HG03432 (cell line): ENCODE measurements at regions not wholly inside any gene's neighbourhood (a gene's known extent, or its start where the extent isn't known, plus 50 kb on each side); places are given as distances from the start of the nearest gene placed in this dataset.
"Not testable (repeated sequence)": the region's sequence is repeated elsewhere in the genome, so short reads cannot be mapped to it uniquely, and the experiment has no call there.

Experiments
- ATAC-seq: cut with Tn5 transposase; IDR thresholded peaks from one replicate; pipeline ENCODE4 v1.9.1; 2021; ENCODE audit warnings: mild to moderate bottlenecking, moderate library complexity; ENCODE audit not compliant: unreplicated experiment

DNA sequence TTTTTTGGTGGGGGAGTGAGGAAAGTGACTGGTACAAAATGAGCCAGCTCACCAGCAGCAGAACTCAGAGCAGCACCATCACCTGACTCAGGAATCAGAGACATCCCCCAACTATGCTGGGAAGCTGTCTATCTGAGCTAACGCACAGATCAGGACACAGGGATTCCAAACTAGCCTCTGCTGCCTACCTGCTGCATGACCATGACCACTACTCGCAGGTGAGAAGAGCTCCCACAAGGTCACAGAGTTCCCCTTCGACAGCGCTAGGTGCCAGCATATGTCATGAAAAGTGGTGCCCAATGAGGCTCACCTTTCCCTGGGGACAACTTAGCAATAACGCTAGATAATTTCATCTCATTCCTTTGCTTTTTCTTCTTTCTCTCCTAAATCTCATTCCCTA lies 662.6 kb upstream of the CPEB2 start:
- no peak for ATAC-seq

DNA sequence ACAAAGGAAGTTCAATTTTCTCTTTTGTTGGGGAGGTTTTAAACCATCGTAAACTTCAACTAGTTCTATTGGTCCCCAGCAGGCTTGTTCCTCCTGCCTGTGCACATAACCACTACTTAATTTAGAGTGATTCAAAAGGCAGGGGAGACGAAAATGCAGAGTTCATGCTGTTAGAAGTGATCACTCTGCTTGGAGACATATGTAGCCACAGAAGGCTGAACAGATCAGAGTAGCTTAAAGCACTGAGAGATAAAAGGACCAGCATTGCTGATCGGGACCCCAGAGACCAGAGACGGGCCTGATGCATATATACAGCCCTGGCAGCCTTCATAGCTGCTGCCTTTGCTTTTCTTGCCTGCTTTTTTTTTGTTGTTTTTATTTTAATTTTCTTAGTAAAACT lies 662.0 kb upstream of the CPEB2 start:
- no peak for ATAC-seq

DNA sequence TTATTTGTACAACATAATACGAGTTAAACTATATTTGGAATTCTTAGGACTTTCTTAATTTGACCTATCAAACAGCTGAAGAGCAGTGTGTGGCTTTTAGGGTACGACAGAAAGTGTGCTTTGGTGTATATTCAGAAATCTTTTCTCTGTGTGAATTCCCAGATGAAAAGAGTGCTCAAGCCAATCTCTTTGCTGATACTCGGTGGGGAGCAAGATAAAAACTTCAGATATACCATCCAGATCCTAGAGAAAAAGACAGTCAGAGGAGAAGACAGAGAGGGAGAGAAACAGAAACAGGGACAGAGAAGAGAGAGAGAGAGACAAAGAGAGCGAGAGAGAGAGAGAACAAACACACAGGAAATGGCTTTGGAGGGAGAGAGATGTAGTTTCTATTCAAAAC lies 658.3 kb upstream of the CPEB2 start:
- ATAC-seq = no peak

DNA sequence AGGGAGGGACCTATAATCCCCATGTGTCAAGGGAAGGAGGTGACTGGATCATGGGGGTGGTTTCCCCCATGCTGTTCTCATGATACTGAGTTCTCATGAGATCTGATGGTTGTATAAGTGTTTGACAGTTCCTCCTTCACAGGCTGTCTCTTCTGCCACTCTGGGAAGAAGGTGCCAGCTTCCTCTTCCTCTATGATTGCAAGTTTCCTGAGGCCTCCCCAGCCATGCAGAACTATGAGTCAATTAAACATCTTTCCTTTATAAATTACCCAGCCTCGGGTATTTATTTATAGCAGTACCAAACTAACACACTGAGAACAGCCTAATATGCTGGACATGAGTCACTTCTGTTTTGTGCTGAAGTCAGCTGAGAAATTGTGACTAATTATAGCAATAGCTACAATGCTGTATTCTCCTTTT lies 656.9 kb upstream of the CPEB2 start:
- ATAC-seq = peak; percentile 65

DNA sequence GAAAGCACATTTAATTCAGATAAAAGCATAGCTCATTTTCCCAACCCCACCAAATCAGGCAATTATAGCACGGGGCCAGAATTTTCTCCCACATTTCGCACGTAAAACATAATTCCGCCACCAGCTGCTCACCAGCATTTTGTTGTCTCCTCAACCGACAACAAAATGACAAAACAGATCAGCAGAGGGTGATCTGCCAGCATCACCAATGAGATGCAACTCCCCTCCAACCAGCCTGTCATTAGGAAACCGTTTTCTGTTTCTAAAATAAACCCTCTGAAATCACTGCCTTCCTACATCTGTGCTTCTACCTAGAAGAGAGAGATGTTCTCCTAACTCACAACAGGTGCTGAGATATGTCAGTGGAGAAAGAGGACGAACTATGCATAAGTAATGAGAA lies 654.8 kb upstream of the CPEB2 start:
- no peak for ATAC-seq

DNA sequence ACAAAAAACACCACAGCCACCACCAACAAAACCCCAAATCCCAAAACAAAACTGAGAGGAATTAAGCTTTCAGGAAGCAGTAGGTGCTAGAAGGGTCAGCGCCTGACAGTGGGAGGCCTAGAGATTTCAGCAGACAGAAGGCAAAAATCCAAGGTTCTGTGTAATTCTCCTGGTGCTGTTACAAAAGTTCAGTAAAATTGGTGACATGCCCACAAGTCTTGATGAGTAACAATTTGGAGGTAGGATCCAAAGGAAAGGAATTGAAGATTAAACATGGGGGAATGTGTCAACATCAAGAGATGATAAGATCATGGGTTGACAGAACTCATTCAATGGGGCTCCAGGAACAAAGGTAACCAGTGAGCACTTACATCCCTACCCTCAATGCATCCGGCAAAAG lies 653.8 kb upstream of the CPEB2 start:
- no peak for ATAC-seq

DNA sequence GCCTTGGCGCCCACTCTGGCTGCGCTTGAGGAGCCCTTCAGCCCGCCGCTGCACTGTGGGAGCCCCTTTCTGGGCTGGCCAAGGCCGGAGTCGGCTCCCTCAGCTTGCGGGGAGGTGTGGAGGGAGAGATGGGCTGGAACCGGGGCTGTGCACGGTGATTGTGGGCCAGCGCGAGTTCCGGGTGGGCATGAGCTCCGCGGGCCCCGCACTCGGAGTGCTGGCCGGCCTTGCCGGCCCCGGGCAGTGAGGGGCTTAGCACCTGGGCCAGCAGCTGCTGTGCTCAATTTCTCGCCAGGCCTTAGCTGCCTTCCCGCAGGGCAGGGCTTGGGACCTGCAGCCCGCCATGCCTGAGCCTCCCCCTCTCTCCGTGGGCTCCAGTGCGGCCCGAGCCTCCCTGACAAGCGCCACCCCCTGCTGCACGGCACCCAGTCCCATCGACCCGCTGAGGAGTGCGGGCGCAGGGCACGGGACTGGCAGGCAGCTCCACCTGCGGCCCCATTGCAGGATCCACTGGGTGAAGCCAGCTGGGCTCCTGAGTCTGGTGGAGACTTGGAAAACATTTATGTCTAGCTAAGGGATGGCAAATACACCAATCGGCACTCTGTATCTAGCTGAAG lies 643.6 kb upstream of the CPEB2 start:
- ATAC-seq = not testable (repeated sequence)

DNA sequence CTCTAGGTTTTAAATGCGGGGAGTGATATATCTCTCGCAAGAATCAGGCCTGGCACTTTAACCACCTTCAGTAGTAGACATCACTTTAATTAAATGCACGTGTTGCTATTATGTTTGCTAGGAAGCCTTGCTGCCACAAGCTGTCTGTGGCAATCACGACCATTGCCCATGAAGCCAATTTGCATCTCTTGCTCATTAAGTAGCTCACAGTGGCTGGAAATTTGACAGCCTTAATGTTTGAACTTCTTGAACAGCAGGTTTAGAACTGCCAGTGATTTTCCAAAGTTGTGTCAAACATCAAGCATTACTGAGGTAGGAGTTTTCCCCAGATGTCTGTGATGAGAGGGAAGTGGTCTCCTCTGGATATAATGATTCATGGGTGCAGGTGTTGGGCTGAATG lies 642.3 kb upstream of the CPEB2 start:
- ATAC-seq = no peak

DNA sequence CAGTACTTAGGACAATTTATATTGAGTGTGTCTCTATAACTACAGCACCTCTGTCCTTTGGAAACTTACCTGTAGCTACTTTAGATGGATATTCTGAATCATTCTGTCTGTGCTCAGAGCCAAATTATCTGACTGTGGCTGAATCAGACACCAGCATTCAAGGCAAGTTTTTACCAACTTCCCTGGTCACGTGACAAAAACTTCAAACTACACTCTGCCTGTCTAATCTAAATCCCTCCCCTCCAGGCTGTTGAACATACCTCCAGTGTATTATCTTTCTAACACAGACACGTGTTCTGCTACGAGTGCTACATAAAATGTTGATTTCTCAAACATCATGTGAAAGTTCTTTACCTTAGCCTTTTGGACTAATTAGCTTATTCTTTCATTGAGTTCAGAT lies 641.2 kb upstream of the CPEB2 start:
- ATAC-seq = no peak

DNA sequence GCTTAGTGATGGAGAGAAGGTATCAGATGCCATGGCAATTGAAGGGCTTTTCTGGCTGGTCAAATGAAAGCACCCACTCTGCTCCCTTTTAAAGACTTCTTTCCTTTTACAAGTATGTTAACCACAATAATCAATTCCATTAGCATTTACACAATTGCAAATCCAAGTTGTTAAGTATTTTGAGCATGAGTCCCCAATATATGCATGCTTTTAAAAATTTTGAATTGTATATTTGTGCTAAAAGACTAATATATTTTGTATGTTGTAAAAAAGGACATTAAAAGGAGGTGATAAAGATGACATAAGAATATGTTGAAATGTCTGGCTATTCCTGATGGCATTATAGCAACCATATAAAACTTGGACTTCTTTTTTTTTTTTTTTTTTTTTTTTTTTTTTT lies 639.9 kb upstream of the CPEB2 start:
- no peak for ATAC-seq

DNA sequence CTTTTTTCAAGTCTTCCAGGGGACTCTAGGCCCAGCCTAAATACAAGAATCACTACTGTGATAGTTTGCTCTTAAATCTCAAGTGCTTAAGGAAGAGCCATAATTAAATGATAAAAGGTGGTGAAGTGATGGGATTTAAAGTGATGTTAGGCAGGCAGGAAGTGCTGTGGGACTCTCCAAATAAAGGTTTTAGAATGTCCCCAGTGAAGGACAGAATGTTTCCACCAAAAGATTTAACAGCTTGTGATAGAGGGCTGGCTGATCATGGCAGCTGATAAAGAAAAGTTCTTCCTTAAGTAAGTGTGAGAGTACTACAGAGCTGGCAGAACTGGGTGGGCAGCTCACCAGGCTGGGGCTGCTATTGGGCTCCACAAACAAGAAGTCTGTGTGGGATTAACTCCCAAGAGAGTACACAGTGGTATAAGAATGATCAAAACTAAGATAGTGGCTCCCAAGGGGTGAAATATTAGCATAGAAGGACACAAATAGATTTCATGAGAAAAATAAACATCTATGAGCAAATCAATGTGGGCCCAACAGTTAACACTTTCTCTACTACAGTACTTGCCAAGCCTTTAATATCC lies 637.2 kb upstream of the CPEB2 start:
- ATAC-seq = no peak

DNA sequence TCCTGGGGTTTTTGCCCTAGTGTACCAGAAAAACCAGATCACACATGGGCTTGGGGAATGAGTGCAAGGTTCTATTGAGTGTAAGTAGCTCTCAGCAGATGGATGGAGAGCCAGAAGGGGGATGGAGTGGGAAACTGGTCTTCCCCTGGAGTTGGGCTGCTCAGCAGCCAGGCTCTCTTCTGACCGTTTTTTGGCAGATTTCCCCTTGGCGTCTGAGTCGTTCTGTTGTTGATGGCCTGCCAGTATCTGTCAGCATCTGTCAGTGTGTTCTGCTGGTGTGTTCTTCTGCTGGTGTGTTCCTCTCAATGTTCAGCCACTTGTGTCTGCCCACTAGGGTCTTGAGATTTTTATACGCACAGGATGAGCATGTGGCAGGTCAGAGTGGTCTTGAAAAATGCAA lies 633.9 kb upstream of the CPEB2 start:
- no peak for ATAC-seq

DNA sequence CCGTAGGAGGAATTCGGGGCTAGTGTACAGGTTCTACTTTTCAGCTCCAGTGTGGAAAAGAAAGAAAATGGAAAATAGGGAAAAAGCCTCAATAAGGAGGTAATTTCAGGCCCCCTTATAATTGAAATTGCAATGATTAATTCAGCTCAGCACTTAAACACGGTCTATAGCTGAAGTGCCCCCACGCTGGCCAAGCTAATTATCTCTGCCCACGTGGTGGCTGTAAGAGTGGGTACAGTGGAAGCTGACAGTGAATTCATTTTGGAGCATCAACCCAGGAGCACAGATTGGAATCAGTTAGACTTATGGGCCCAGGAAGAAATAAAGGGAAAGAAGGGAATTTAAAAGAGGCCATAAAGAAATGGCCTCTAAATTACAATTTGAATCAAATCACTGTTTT lies 631.1 kb upstream of the CPEB2 start:
- no peak for ATAC-seq

DNA sequence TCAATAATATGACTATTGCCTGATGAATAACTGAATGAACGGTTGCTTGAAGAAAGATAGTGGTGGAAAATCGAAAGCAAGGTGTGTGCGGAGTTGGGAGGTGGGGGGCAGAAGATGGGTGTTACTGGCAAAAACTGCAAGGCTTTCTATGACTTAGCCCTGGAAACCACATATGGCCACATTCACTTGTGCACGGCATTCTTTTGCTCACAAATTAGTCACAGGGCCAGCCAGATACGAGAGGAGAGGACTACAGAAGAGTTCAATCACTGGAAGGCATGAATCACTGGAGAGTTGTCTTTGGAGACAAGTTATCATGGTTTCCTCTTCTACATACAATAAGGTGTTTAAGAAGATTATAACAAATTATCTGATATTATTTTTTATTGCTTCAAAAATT lies 626.5 kb upstream of the CPEB2 start:
- ATAC-seq = no peak

DNA sequence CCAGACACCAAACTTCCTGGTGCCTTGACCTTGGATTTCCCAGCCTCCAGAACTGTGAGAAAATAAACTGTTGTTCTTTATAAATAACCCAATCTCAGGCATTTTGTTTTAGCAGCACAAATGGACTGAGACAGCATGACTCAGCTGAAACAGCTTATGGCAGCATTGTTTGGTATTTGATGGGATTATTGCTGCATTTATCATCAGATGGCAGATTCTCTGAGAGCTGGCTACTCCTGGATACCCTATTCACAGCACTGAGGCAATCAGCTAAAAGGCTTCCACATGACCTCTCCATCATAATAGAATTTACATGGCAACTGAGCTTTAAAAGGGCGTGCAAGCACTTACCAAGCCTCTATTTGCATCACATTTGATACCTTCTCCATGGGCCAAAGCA lies 623.1 kb upstream of the CPEB2 start:
- no peak for ATAC-seq

DNA sequence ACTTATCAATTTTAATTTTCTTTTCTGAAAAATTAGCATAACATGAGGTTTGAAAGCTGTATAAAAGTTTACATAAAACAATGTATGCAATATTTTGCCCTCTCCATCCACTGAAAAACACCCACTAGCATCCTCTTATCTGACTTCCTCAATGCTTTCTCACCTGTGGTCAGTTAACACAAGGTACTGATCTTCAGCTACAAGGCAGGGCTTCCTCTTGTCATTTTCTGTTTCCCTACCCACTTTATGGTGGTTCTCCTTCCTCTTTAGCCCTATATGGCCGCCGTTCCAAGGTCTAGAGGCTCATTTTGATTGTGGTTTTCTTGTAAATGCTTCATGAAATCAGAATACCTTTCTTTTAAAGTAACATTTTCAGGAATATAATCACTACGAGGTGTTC lies 618.6 kb upstream of the CPEB2 start:
- no peak for ATAC-seq

DNA sequence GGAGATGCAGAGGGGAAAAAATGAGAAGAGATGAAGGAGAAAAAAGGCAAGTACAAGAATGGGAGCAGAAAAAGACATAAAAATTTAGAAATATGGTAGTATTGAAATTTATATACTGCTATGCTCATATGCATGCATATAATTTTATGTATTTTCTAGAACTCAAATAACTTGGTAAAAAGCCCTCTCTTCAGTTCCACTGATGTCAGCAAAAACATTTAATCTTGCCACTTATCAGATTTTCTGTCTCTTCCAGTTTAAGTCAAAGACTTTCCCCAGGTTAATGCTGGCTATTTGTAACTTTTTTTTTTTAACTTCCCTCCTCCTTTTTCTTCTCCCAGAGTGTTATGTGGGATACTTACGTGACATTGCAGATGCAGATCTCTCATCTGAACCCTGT lies 617.5 kb upstream of the CPEB2 start:
- ATAC-seq = no peak

DNA sequence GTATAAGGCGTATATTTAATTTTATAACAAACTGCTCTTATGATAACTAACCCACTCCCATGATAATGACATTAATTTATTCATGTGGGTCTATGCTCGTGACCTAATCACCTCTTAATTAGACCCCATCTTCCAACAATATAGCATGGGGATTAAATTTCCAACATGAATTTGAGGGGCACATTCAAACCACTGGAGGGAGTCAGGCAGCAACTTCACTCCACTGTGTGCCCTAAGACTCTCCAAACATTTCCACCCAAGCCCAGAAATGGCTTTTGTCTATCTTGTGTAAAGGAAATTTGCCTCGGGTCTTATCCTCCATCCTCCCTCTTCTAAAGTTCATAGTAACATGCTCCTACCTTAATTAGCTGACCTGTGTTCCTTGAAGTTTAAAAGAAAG lies 616.1 kb upstream of the CPEB2 start:
- no peak for ATAC-seq

DNA sequence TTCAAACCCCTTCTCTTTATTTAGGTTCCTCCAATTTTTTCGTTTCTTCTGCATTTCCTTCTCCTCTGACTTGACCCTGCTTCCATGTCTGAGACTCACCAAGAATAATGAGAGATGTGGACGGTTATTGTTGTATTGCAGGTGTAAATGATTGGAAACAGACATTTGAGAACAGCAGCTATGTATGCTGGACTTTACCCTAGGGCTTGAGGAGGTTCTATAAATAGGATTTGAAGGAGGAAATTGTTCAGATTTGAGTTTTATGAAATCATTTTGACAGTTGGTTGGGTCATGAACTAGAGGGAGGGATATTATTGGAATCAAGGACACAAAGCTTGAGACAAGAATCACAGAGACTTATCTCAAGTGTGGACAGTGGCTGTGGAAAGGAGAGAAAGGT lies 614.6 kb upstream of the CPEB2 start:
- ATAC-seq = no peak

DNA sequence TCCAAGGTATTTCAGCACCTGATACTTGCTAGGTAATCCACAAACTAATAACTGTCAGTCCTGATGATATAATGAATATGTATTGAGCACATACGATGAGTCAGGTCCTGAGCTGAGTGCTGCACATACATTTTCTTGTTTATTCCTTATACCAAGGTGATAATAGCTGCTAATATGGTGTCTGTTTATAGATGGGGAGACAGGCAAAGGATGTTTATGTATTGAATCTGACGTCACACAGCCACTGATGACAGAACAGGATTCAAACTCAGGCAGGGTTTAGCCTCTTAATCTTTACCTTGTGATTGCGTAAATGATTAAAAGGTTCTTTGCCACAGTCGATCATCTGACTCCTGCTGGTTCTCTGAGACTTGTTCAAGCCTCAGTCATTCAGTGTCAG lies 609.9 kb upstream of the CPEB2 start:
- no peak for ATAC-seq

DNA sequence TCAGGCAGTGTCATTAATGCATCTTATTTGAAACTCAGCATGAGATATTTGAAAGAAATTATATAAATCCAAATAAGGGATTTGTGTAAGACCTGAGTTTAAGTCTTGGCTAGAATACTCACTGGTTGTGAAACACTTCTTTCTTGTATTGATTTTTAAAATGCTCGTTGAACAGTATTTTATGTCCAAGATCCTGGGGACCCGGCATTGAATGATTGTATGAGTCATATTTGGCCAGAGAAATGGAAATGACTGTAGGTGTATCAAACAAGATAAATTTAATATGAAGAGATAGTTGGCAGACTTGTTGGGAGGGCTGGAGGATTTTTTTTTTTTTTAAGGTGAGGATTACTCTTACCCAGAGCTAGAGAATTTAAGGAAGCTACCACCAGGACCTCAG lies 606.1 kb upstream of the CPEB2 start:
- no peak for ATAC-seq

DNA sequence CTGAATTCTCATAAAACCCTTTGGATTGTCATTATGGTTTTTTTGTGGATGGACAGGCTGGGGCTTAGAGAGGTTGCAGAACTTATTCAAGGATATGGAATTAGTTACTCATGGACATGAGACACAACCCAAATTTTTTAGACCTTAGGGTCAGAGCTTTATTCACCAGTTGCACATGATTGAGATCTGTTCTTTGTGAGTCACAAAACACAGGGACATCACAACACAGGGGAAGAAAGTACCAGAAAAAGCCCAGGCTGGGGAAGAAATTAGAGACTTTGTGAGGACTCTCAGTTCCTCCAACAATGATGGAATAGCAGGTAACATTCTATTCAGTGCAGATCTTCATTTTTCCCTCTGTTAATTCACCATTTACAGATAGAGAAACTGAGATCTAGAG lies 602.4 kb upstream of the CPEB2 start:
- ATAC-seq = no peak

DNA sequence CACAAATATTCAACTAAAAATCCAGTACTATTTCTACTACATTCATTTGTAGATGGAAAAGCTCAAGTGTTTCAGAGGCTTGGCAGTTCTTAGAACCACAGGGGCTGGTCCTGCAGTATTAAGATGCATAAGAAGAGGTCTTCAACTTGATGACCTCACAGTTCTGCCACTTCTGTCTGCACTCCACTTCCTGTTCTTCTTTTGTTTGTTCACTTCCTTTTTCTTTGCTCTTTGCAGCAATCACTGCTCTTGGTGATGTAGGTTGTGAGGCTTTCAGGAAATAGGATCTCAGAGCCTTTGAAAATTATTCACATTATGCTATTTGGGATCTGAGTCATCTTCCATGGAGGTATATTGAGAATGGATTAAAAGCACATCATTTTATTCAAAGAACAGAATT lies 602.0 kb upstream of the CPEB2 start:
- no peak for ATAC-seq
